Transverse colon (tissue), 4 donors: ENCODE measurements at regions not wholly inside any gene's neighbourhood (a gene's known extent, or its start where the extent isn't known, plus 50 kb on each side); places are given as distances from the start of the nearest gene placed in this dataset.

Experiments used
- POLR2A ChIP-seq: fragments of 450-650 bp; IDR thresholded peaks from one replicate; pipeline ENCODE4 v1.6.1; 2016; ENCODE audit warnings: antibody characterized with exemption, mild to moderate bottlenecking, moderate library complexity
- POLR2AphosphoS5 ChIP-seq, 3 donors: sonication (generic); formaldehyde crosslinking; IDR thresholded peaks; one replicate each; pipeline ENCODE4 v1.6.1; 2016; ENCODE audit warnings: antibody characterized with exemption in 3 of 3
- TF ChIP-seq, protein P1 (sequence below), 5 experiments: fragments of 200-600 bp in 3 of 5; fragments of 450-650 bp in 2 of 5; sonication (generic) in 3 of 5; IDR thresholded peaks; 1 replicate in 2 of 5; 2 replicates in 3 of 5; pipeline ENCODE4 v1.5.1; 2016 to 2017; ENCODE audit warnings: antibody characterized with exemption in 5 of 5, inconsistent platforms in 3 of 5, mild to moderate bottlenecking in 2 of 5, moderate library complexity in 1 of 5

DNA sequence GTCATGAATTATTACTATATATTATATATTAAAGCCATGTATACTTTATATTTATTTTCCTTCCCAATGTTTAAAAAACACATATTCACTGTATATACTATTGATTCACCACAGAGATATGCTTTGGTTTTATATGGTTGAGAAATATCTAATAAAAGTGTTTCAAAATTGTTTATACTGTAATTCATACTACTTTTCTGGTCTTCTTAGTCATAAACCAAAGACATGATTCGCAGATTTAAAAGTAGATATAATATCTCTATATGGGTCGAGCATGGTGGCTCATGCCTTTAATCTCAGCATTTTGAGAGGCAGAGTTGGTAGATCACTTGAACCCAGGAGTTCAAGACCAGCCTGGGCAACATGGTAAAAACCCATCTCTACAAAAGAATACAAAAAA lies 738.4 kb downstream of the USP25 start:
- TF ChIP-seq POLR2A (no peak), POLR2AphosphoS5 (IDR thresholded peaks at IDR 0.05) (no peak)
- TF ChIP-seq, protein P1, sequence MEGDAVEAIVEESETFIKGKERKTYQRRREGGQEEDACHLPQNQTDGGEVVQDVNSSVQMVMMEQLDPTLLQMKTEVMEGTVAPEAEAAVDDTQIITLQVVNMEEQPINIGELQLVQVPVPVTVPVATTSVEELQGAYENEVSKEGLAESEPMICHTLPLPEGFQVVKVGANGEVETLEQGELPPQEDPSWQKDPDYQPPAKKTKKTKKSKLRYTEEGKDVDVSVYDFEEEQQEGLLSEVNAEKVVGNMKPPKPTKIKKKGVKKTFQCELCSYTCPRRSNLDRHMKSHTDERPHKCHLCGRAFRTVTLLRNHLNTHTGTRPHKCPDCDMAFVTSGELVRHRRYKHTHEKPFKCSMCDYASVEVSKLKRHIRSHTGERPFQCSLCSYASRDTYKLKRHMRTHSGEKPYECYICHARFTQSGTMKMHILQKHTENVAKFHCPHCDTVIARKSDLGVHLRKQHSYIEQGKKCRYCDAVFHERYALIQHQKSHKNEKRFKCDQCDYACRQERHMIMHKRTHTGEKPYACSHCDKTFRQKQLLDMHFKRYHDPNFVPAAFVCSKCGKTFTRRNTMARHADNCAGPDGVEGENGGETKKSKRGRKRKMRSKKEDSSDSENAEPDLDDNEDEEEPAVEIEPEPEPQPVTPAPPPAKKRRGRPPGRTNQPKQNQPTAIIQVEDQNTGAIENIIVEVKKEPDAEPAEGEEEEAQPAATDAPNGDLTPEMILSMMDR (IDR thresholded peaks at IDR 0.05): no peak
